Fibroblast of skin of right quadriceps (primary cell): ENCODE measurements at regions not wholly inside any gene's neighbourhood (a gene's known extent, or its start where the extent isn't known, plus 50 kb on each side); places are given as distances from the start of the nearest gene placed in this dataset.
"Not testable (repeated sequence)": the region's sequence is repeated elsewhere in the genome, so short reads cannot be mapped to it uniquely, and the experiment has no call there.

ENCODE experiments used
- DNase-seq: peaks from one replicate; pipeline ENCODE4 v3.0.0-alpha.2; 2013

DNA sequence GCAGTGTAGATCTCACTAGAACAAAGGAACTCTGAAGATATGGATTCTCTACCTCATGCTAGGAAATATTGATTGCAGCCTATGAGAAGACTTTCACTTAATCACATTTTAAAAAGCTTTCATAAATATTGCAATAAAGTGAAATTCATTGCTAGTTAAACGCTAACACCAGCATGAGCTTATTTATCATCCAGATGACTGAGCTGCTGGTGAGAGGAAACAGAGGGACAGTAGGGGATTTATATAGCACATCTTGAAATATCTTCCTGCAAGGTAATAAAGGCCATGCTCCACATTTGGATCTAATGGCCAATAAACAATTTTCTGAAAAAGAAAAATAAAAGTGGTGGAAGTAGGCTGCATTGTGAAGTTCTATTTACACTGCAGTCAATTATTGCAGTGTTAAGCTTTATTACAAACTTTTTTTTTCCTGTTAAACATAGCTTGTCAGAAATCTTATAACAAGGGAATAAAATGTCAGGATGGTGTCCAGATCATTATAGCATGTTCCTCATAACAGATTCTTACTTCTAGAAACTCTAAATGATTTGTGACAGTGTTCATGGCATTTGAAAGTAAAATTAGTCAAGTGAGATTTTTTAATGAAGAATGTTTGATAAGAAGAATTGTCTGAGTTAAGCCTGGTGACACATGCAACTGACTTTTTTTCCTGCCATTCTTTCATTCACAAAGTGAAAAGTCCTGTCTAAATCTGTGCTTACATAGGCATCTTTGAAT, 342.6 kb downstream of the DMAC1 start:
- no peak for DNase-seq

DNA sequence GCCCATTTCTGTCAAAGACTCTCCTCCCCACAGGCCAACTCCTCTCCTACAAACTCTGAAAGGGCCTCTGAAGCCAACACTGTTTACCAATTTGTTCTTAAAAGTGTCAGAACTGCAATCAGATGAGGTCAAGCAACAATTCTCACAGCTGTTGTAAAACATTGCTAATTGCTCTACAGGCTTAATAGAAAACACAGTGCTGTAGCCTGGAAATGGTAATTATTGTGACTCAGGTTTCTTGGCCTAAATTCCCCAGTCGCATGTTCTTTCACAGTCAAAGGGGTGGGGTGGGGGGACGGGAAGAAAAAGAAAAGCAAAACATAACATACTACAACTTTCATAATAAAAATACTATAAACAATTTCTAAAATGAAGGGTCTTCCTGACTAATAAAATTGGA, 343.2 kb downstream of the DMAC1 start:
- DNase-seq, result no peak

DNA sequence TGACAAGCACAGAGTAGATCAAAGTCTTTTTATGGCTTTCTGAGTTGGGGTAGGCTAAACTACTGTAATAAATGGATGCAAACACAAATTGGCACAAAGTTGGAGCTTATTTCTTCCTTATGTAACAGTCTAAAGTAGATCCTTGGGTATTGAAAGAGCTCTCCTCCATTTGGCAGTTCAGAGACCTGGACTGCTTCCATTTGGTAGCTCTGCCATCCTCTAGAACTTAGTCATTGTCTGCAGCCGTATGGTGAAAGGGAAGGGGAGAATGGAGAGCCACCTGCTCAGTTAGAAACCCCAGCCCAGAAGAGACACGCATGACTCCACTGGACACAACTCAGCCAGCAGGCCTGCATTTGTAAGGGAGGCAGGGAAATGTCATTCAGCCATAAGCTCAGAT, 345.0 kb downstream of the DMAC1 start:
- no peak for DNase-seq

DNA sequence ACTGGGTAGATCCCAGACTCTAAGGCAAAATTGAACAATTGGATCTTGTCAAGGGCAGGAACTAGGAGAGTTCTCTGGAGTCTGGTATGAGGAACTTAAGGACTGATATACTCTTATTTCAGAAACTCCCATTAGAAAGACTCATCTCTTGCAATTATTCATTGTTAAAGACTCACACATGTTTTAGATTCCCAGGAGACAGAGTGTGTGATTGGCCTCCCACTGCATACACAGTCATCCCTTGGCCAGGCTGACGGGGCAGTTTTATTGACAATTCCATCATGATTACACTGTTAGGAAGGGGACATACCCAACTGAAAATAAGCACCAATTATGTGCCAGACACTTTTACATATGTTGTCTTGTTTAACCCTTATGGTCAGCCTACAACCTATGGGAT, 347.2 kb downstream of the DMAC1 start:
- DNase-seq, result peak; percentile 81

DNA sequence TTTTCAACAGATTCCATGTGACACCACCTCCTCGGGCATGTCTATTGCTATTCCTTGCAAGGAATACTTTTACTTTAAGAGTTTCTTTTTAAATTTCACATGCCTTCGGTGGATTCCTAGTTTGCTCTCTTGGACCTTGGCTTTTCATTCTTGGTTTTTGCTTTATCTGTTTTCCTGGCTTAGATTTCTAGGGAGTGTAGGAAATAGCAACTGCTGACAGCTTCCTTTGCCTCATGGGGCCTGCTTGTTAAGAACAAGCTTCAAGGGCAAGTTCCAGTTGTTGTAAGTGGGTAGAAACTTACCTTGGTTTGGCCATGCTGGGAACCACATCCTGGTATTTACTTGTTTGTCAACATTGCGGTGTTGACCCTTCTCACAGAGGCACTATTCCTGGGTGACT, 348.5 kb downstream of the DMAC1 start:
- DNase-seq, result no peak

DNA sequence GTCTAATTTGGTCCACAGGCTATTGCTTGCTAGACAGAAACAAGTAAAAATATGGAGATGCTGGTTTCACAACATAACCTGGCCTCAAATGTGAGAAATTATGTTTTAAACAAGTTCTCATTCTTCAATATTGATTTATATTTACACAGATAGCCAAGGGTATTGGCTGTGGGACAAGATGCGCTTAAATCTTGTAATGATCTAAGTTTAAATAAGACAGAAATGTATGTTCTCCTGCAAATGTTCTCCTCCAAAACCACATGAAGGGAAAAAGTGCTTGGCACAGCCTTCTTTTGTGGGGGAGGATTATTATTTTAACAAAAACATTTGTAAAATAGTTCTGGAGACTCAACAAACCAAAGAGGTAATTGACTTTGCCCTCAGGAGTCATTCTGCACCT, 356.0 kb downstream of the DMAC1 start:
- no peak for DNase-seq

DNA sequence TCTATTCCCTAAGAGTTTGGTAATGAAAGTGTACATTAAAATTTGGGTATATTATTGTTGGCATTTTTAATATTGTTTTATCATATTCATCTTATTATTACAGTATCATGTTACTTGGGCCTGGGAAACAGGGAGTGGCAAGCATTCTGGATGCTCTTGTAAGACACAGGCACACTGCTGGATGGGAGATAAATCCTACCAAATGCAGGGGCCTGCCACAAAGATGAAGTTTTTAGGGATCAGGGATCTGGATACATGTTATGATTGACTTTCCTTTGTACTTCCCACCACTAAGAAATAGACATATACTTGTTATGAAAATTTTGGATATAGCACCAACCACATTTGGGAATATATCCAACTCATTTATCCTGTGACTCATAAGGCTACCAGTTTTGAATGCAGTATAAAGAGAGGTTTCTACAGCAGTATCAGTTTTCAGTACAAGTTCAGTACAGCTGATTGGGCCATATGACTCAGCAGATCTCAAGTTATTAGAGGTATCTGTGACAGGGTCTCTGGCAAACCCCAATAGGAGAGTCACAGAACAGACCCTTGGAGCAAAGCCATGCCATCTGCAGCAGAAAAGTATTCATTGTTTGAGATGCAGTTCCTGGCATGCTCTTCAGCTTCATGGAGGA, 360.1 kb downstream of the DMAC1 start:
- peak; percentile 58 for DNase-seq

DNA sequence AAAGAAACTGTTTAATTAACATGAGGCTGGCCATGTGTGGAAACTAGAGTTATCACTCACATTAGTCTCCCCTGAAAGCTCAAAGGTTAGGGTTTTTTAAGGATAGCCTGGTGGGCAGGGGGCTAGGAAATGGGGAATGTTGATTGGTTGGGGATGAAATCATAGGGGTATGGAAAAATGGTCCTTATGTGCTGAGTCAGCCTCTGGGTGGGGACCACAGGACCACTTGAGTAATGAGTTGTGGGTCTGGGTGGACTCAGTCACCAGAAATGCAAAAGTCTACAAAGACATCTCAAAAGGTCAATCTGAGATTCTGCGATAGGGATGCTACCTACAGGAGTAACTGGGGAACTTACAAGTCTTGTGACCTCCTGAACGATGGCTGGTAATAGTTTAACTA, 362.8 kb downstream of the DMAC1 start:
- DNase-seq, result no peak

DNA sequence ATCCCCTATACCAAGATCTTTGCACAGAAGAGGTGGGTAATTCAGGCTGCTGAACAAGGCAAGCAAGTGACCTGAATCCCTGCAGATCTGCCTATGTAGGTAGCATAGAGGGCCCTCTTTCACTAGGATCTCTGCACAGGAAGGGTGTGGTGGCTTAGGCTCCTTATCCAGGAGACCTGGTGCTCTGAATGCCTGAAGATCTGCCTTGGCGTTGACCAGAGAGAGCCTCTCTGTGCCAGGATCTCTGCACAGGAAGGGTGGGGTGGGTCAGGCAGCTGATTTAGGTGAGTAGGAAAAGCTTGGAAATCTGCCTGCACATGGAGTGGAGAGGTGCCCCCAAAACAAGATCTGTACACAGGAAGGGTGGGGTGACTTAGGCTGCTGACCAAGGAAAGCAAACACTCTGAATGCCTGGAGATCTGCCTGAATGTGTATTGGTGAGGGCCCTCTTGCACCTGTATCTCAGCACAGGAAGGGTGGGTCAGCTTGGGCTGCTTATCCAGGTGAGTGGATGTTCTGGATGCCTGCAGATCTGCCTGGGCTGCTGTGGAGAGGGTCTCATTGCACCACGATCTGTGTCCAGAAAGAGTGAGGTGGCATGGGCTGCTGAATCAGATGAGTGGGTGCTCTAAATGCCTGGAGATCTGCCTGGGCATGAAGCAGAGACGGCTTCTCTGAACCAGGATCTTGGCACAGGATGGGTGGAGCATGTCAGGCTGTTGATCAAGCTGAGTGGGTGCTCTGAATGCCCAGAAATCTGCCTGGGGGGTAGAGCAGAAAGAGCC, 365.9 kb downstream of the DMAC1 start:
- no peak for DNase-seq

DNA sequence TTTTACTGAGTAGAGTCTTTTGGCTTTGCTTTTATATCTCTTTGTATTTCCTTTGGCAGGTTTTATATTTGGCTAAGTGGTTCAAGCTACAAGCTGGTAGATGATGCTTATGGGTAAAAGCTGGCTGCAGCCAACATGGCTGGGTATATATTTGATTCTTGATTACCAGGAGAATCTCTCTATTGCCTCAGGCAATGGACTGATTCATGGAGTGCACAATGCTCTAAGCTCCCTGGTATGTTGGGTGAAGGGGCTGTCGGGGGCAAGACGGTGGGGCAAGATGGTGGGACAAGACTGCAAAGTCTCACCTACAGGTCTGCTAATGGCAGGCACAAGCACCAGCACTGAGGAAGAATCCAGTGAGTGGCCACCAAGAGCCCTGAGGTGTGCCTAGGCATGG, 366.6 kb downstream of the DMAC1 start:
- no peak for DNase-seq

DNA sequence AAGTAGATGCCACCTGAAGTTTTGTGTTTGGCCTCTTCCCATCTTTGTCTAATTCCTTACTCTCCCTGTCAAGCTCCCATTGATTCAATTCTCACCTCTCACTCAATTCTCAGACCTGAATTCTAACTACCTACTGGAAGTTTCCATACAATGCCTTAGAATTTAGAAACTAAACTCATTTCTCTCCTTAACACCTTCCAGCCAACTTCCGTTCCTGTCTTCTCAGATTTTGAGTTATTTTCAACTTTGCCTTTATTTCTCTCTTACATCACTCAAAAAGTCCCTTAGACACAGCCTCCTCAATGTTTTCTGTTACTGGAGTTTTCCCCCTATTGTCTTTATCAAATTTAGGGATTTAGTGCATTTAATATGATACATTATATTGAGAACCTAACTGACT, 382.2 kb downstream of the DMAC1 start:
- DNase-seq, result not testable (repeated sequence)

DNA sequence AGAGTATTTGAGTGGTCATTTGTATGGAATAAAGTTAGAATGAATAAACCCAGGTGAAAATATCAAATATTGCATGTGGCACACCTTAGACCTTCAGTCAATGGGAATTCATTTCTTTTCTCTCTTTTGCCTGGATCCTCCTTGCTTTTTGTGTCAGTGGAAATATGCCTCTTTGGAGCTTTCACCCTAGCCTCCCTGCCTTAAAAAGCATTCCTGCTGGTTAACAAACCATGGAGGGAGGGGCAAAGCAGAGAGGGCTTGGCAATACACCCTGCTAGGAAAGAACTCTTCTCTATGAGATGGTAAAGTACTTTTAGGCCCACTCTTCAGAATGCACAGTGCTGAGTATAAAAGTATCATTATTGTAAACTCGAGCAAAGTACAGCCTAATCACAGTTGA, 383.7 kb downstream of the DMAC1 start:
- no peak for DNase-seq

DNA sequence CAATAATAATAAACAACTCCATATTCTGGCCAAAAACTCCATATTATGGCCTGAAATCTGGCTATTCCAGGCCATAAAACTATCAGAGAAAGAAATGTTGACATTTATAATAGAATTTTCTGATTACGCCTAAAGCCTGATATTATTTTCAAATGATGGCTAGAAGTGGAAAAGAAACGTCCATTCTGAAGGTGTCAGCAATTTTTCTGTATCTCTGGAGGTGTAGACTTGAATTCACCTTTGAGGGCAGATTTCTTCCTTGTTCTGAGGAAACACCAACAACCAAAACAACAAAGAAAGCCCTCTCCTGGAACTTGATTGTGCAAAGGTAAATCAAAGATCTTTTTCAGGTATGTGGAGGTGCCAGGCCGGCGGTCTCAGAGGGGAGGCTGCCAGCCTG, 390.7 kb downstream of the DMAC1 start:
- no peak for DNase-seq

DNA sequence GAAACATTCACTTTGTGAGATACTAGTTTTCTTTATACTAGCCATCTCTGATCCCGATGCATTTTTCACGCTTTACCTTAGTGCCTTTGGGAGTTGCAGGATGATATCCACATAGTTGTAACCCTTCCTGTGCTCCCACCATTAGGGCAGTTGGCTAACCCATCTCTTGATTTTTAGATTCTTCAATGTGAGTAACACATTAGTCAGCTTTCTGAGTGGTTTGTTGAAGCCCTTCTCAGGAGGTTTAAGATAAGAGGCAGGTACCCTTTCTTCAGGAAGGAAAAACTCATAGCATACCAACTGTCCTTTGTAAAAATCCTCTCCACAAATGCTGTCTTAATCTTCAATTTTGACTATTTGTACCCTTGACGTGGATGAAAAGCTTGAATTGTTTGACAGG, 392.3 kb downstream of the DMAC1 start:
- no peak for DNase-seq

DNA sequence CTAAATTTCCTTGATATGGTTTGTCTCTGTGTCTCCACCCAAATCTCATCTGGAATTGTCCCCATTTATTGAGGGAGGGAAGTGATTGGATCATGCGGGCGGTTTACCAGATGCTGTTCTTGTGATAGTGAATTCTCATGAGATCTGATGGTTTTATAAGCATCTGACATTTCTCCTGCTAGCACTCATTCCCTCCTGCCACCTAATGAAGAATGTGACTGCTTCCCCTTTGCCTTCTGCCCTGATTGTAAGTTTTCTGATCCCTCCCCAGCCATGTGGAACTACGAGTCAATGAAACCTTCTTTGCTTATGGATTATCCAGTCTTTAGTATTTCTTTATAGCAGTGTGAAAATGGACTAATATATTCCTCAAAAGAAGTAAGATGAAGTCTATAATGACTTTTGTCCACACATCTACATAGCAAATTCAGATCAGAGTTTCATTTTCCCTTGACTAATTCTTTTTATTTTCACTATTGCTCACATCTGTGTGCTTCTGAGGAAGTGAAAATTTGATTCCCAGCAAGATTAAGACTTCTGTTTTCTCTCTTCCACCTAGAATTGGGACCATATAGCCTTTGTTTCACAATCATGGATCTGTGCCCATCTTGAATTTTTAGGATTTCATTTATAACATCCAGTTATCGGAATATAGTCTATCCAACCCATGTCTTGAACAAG, 393.5 kb downstream of the DMAC1 start:
- DNase-seq, result no peak

DNA sequence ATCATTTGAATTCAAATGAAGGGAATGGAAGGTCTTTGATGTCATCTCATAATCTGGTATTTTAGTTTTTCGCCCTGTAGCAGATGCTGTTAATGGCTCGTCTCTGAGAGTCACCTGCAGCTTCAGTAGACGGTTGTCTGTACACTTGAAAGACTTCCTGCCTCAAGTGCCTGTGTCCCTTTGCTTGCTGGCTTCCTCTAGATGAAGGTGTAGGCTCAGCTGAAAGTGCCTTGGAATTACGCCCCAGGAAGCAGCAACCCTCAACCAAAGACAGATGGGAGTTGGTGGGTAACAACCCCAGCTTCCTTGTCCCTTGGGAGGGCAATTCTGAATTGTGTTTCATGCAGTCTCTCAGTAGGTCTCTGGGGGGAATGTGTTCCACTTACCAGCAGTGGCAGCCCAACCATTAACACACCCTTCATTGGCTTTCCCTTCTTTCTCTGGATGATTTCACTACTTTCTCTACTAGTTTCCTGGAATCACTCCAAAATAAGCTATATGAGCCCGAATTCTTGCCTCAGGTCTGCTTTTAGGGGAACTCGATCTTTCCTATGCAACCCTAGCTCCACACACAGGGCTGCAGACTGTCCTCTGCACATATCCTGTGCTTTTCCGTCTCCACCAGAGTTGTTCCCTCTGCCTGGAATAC, 395.6 kb downstream of the DMAC1 start:
- peak; percentile 8 for DNase-seq

DNA sequence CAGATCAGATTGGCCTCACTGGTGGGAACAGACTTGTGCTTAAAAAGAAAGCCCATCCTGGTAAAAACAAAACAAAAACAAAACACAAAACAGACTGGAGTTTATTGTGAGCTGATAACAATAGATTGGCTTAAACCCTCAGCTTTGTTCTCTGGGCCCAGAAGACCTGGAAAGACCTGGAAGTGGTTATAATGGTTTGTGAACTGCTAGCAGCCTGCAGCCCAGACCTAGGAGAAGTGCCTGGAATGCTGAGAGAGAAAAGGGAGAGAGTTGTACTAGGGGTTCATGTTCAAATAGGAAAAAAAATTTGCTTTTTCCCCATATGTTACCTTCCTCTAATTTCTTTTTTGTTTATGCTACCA, 396.6 kb downstream of the DMAC1 start:
- no peak for DNase-seq

DNA sequence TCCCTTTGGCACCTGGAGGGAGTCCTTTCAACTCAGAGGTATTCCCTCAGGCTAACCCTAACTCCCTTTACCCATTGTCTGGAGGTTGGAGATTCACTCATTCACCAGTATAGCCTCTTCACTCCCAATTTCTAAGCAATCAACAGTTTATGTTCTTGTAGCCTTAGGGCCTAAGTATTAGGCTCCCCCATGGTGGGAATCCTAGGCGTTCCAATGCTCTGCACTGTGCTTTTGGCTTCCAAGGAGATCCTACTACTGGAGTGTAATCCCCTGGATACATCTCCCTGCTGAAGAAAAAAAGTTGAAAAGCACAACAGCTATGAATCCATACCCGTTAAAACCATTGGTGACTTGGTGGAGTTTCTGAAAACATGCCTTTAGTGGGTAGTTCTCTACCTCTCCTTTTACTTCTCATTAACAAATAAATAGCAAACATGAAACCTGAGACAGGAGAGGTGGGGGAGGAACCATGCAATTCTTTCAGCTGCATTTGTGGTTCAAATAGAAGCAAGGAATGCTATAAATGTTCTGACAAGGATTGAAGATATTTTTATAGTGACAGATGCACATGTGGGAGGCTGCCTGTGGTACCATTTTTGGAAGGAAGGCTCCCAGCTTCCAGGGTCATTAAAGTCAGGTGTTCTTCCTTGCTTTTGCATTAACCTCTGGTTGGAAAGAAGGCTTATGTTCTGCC, 397.1 kb downstream of the DMAC1 start:
- peak; percentile 28 for DNase-seq

DNA sequence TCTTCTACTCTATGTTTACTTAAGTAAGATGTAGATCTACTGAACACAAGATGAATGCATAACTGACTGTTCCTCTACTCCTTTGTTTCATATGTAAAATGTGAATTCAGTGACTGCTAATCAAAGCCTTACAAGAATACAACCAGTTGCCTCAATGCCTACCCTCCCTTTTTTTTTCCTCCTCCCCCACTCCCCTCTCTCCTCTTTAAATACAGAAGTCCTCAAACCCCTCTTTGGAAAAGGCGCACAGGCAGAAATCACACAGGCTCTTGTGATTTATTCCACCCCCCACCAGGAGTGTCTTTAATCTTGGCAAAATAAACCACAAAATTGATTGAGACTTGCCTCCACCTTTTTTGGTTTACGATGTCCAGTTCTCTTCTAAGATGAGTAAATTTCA, 398.5 kb downstream of the DMAC1 start:
- DNase-seq, result no peak

DNA sequence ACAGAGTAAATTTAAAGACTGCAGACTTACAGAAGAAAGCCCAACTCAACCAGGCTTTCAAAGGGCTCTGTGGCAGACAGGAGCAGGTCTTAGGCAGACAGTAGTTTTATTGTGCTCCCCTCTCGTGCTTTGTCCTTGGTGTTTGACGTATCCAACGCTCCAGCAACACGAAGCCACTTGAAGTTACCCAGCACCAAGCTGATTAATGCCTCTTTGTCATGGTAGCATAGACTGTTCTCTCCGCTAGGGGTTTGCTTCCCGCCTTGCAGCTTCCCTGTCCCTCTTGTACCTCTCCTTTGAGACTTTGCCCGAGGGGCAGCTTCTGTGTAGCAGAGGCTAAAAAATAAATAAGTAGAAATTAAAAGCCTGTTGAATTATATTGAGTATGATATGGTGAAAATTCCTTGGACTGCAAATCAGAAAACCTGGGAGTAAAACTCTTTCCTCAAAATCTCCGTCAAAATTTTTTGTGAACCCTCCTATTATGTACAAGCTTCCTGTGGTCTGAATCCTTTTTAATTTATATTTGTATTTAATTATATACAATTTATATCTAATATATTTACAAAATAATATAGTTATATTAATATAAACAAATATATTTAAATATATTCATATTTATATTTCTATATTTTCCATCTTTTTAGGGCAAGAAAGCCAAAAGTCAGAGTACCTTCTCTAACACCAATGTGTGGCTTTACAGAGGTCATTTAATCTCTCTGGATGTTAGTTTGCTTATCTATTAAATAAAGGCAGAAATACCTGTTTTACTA, 405.4 kb downstream of the DMAC1 start:
- DNase-seq, result no peak

DNA sequence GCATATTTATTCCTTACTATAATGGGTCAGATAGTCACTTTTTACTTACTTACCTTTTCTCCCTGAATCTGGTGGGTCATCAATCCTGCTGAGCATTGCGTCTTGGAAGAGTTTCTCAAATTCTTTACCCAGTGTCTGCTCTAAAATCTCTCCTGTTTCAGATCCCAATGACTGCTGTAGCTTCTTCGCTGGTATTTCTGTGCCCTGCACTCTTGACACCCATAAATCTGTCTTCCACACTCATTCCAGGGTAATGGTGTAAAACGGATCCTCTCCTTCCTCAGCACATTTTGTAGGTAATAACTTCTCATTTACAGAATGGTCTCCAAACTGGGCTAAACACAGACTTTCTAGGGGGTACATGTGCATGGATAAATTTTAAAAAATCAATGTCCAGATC, 407.4 kb downstream of the DMAC1 start:
- no peak for DNase-seq

DNA sequence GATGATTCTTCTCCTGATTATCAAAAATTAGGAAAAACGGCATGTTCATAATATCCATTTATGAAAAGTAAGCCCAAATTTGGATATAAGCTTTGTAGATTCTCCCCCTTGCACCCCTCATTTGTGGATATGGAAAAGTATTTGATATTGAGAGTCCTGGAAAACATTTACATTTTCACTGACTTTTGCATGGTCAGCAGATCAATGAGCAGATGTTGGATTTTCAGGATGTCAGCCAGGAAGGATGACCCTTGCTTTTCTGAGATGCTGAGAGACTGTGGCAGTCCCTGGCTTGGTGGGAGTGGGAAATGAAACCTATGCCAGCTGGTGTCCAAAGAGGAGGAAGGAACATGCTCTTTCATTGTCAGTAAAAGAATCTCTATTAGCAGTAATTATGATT, 410.8 kb downstream of the DMAC1 start:
- no peak for DNase-seq
